ENCODE measurements at regions not wholly inside any gene's neighbourhood (a gene's known extent, or its start where the extent isn't known, plus 50 kb on each side); places are given as distances from the start of the nearest gene placed in this dataset.

- H3K9ac ChIP-seq (ENCODE audit: low read length), result no peak overlapping the region
- DNase-seq, result no peak
- TF ChIP-seq EZH2 (optimal IDR thresholded peaks at IDR 0.05; ENCODE audit: low read depth, low read length) (no peak), EZH2phosphoT487 (IDR thresholded peaks at IDR 0.05; ENCODE audit: low read length) (no peak), CTCF (IDR thresholded peaks at IDR 0.05; ENCODE audit: low read length) (no peak)
- H3K9me3 ChIP-seq (replicated peaks; ENCODE audit: insufficient read depth, low read length), result no peaks in the 10 kb centered on the region
- H3K27me3 ChIP-seq (replicated peaks; ENCODE audit: insufficient read depth, low read length), result no peaks in the 10 kb centered on the region
- no peaks in the 10 kb centered on the region for H3K9me2 ChIP-seq (replicated peaks; ENCODE audit: insufficient read depth, low read length)
- no peak overlapping the region for H3K4me2 ChIP-seq (ENCODE audit: low read depth, low read length)
- no peaks in the 10 kb centered on the region for H4K20me1 ChIP-seq (ENCODE audit: insufficient read depth, low read length)
- H3K79me2 ChIP-seq (ENCODE audit: low read length), result no peaks in the 10 kb centered on the region
- H3K36me3 ChIP-seq (replicated peaks; ENCODE audit: insufficient read depth, low read length), result no peaks in the 10 kb centered on the region
- H3K4me1 ChIP-seq (ENCODE audit: low read length), result peaks cover 32% of the 10 kb centered on the region
- H3K27ac ChIP-seq (ENCODE audit: low read length), result no peak overlapping the region
- H3K4me3 ChIP-seq (ENCODE audit: low read length), result no peak overlapping the region
- H3F3A ChIP-seq (ENCODE audit: insufficient read depth, low read length), result no peaks in the 10 kb centered on the region; the same call in 1 of the 2 replicates
- no peak overlapping the region for H2AFZ ChIP-seq (ENCODE audit: low read length)
These were observed 990.6 kb upstream of the PHF14 start for GRCh38 chr7:9983048-9983447.

GRCh38 chr7:10015687-10016086 is 958.0 kb upstream of the PHF14 start:
- Histone ChIP-seq H2AFZ (ENCODE audit: low read length) (no peak overlapping the region), H3K4me1 (ENCODE audit: low read length) (no peaks in the 10 kb centered on the region), H3K79me2 (ENCODE audit: low read length) (no peaks in the 10 kb centered on the region), H3K4me2 (ENCODE audit: low read depth, low read length) (no peak overlapping the region), H4K20me1 (ENCODE audit: insufficient read depth, low read length) (no peaks in the 10 kb centered on the region), H3K9me2 (replicated peaks; ENCODE audit: insufficient read depth, low read length) (no peaks in the 10 kb centered on the region), H3F3A (ENCODE audit: insufficient read depth, low read length) (no peaks in the 10 kb centered on the region), H3K36me3 (replicated peaks; ENCODE audit: insufficient read depth, low read length) (no peaks in the 10 kb centered on the region), H3K9ac (ENCODE audit: low read length) (no peak overlapping the region), H3K9me3 (replicated peaks; ENCODE audit: insufficient read depth, low read length) (no peaks in the 10 kb centered on the region; the same call in 1 of the 2 replicates), H3K27me3 (replicated peaks; ENCODE audit: insufficient read depth, low read length) (no peaks in the 10 kb centered on the region), H3K4me3 (ENCODE audit: low read length) (no peak overlapping the region), H3K27ac (ENCODE audit: low read length) (no peak overlapping the region)
- DNase-seq, result no peak
- TF ChIP-seq EZH2 (optimal IDR thresholded peaks at IDR 0.05; ENCODE audit: low read depth, low read length) (no peak), EZH2phosphoT487 (IDR thresholded peaks at IDR 0.05; ENCODE audit: low read length) (no peak), CTCF (IDR thresholded peaks at IDR 0.05; ENCODE audit: low read length) (no peak)

- H3K9ac ChIP-seq (ENCODE audit: low read length), result no peak overlapping the region
- H3K36me3 ChIP-seq (replicated peaks; ENCODE audit: insufficient read depth, low read length), result no peaks in the 10 kb centered on the region
- DNase-seq, result no peak
- H3K4me3 ChIP-seq (ENCODE audit: low read length), result no peak overlapping the region
- no peak overlapping the region for H3K4me2 ChIP-seq (ENCODE audit: low read depth, low read length)
- no peaks in the 10 kb centered on the region for H3K9me3 ChIP-seq (replicated peaks; ENCODE audit: insufficient read depth, low read length)
- H3K9me2 ChIP-seq (replicated peaks; ENCODE audit: insufficient read depth, low read length), result no peaks in the 10 kb centered on the region
- no peaks in the 10 kb centered on the region for H3K4me1 ChIP-seq (ENCODE audit: low read length)
- no peak overlapping the region for H2AFZ ChIP-seq (ENCODE audit: low read length)
- no peaks in the 10 kb centered on the region for H3K79me2 ChIP-seq (ENCODE audit: low read length)
- H3K27ac ChIP-seq (ENCODE audit: low read length), result no peak overlapping the region
- no peaks in the 10 kb centered on the region for H4K20me1 ChIP-seq (ENCODE audit: insufficient read depth, low read length)
- no peaks in the 10 kb centered on the region for H3K27me3 ChIP-seq (replicated peaks; ENCODE audit: insufficient read depth, low read length)
- H3F3A ChIP-seq (ENCODE audit: insufficient read depth, low read length), result no peaks in the 10 kb centered on the region
- TF ChIP-seq EZH2phosphoT487 (IDR thresholded peaks at IDR 0.05; ENCODE audit: low read length) (no peak), CTCF (IDR thresholded peaks at IDR 0.05; ENCODE audit: low read length) (no peak), EZH2 (optimal IDR thresholded peaks at IDR 0.05; ENCODE audit: low read depth, low read length) (no peak)
These were observed 951.2 kb upstream of the PHF14 start for GRCh38 chr7:10022480-10022879.

Data from MM.1S (cell line).